ENCODE measurements at regions not wholly inside any gene's neighbourhood (a gene's known extent, or its start where the extent isn't known, plus 50 kb on each side); places are given as distances from the start of the nearest gene placed in this dataset.

GRCh38 chr11:71354394-71355105, 93.6 kb downstream of the DHCR7 start:
- TF ChIP-seq, protein P1, sequence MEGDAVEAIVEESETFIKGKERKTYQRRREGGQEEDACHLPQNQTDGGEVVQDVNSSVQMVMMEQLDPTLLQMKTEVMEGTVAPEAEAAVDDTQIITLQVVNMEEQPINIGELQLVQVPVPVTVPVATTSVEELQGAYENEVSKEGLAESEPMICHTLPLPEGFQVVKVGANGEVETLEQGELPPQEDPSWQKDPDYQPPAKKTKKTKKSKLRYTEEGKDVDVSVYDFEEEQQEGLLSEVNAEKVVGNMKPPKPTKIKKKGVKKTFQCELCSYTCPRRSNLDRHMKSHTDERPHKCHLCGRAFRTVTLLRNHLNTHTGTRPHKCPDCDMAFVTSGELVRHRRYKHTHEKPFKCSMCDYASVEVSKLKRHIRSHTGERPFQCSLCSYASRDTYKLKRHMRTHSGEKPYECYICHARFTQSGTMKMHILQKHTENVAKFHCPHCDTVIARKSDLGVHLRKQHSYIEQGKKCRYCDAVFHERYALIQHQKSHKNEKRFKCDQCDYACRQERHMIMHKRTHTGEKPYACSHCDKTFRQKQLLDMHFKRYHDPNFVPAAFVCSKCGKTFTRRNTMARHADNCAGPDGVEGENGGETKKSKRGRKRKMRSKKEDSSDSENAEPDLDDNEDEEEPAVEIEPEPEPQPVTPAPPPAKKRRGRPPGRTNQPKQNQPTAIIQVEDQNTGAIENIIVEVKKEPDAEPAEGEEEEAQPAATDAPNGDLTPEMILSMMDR (conservative IDR thresholded peaks at IDR 0.05; ENCODE audit: low read depth, low read length), result no peak
- TF ChIP-seq EZH2 (IDR thresholded peaks at IDR 0.05; ENCODE audit: borderline replicate concordance, low read depth, low read length, poor library complexity, severe bottlenecking), result no peak

Data from A673 (cell line).